K562 (cell line): ENCODE measurements at regions not wholly inside any gene's neighbourhood (a gene's known extent, or its start where the extent isn't known, plus 50 kb on each side); places are given as distances from the start of the nearest gene placed in this dataset.

ENCODE experiments used
- ATAC-seq: fragments of 200-7000 bp; cut with Tn5 transposase; 3 replicates; pipeline ENCODE4 v1.9.1; 2020; ENCODE audit warnings: moderate library complexity
- BruUV-seq: library from RNA; stranded (reverse); fragments of 400-500 nt; replicated peaks from 2 replicates; lab custom pipeline; 2021; lab: Mats Ljungman, UMichigan
- CTCF ChIA-PET: fragments of 300-600 bp; formaldehyde crosslinking; extraction: SDS; loops from one replicate; lab custom pipeline; 2021; ENCODE audit warnings: low intra/inter-chr PET ratio; lab: Yijun Ruan, JAX
- POLR2A ChIA-PET: fragments of 300-600, 350-650 bp; sonication (Branson Sonifier 250); formaldehyde crosslinking; extraction: SDS; loops from one replicate; lab custom pipeline; 2021; ENCODE audit warnings: antibody characterized with exemption, inconsistent platforms; lab: Yijun Ruan, JAX
- DNase-seq, 4 experiments: peaks; one replicate each; pipeline versions ENCODE4 v3.0.0 to v3.0.0-alpha.2; 2011 to 2018; ENCODE audit warnings: low spot score in 3 of 4, mixed read lengths in 3 of 4; ENCODE audit errors: extremely low read depth in 1 of 4
- FAIRE-seq: peaks from 2 replicates; lab custom pipeline; 2011; peaks lifted over from hg19 to GRCh38; lab: Jason Lieb, UNC
- H2AFZ ChIP-seq: 2 replicates; pipeline ENCODE4 v1.6.0; 2011; ENCODE audit warnings: low read depth, low read length, control low read depth, inconsistent platforms
- H3K27ac ChIP-seq: fragments of 200-600 bp; 3 replicates; pipeline ENCODE4 v1.8.0; 2011; ENCODE audit warnings: low read depth, mild to moderate bottlenecking, control low read depth, inconsistent platforms, low read length, moderate library complexity, mixed read lengths; ENCODE audit errors: extremely low read depth
- H3K27me3 ChIP-seq, 2 experiments: fragments of 300-600 bp in 1 of 2; 2 replicates in 1 of 2; 3 replicates in 1 of 2; pipeline versions ENCODE4 v1.6.0 to v1.8.0; 2011; ENCODE audit warnings: inconsistent platforms in 2 of 2, low read length in 2 of 2, mild to moderate bottlenecking in 1 of 2, mixed read lengths in 1 of 2, moderate library complexity in 1 of 2; ENCODE audit not compliant: control insufficient read depth in 2 of 2, insufficient read depth in 2 of 2
- H3K36me3 ChIP-seq: fragments of 300-600 bp; 3 replicates; pipeline ENCODE4 v1.8.0; 2011; ENCODE audit warnings: mild to moderate bottlenecking, low read length, inconsistent platforms; ENCODE audit not compliant: control insufficient read depth, insufficient read depth
- H3K4me1 ChIP-seq, 2 experiments: fragments of 200-600 bp in 1 of 2; replicated peaks in 1 of 2; 2 replicates in 1 of 2; 3 replicates in 1 of 2; pipeline versions ENCODE4 v1.5.1 to v1.8.0; 2011; ENCODE audit warnings: inconsistent platforms in 2 of 2, low read length in 2 of 2, mild to moderate bottlenecking in 1 of 2, mixed read lengths in 1 of 2, moderate library complexity in 1 of 2; ENCODE audit not compliant: control insufficient read depth in 2 of 2, insufficient read depth in 2 of 2
- H3K4me2 ChIP-seq: 2 replicates; pipeline ENCODE4 v1.6.1; 2011; ENCODE audit warnings: low read length, control low read depth, inconsistent platforms, mixed read lengths; ENCODE audit not compliant: insufficient read depth
- H3K4me3 ChIP-seq: fragments of 200-600 bp; sonication (generic), shearing (Covaris generic); 2 replicates; pipeline ENCODE4 v1.5.1; 2016; ENCODE audit warnings: control low read depth, inconsistent platforms
- H3K79me2 ChIP-seq: fragments of 200-600 bp; 3 replicates; pipeline ENCODE4 v1.8.0; 2011; ENCODE audit warnings: low read length, inconsistent platforms; ENCODE audit not compliant: control insufficient read depth, insufficient read depth
- H3K9ac ChIP-seq, 2 experiments: 2 replicates each; pipeline versions ENCODE4 v1.6.0 to v1.6.1; 2011; ENCODE audit warnings: low read depth in 2 of 2, low read length in 2 of 2, control low read depth in 1 of 2, inconsistent platforms in 1 of 2, mild to moderate bottlenecking in 1 of 2, mixed read lengths in 1 of 2; ENCODE audit not compliant: insufficient read depth in 1 of 2
- H3K9me1 ChIP-seq: one replicate; pipeline ENCODE4 v1.6.0; 2011; ENCODE audit warnings: inconsistent platforms, mild to moderate bottlenecking, low read length, moderate library complexity; ENCODE audit not compliant: control insufficient read depth, insufficient read depth
- H3K9me3 ChIP-seq: replicated peaks from 2 replicates; pipeline ENCODE4 v1.5.1; 2011; ENCODE audit warnings: low read depth, low read length, inconsistent platforms; ENCODE audit not compliant: control insufficient read depth, insufficient read depth
- H4K20me1 ChIP-seq: replicated peaks from 2 replicates; pipeline ENCODE4 v1.6.1; 2011; ENCODE audit warnings: low read length, inconsistent platforms, mixed read lengths; ENCODE audit not compliant: control insufficient read depth, insufficient read depth
- C11orf30 ChIP-seq: fragments of 450-650 bp; IDR thresholded peaks from 2 replicates; pipeline ENCODE4 v1.6.1; 2016; ENCODE audit warnings: low read depth, mild to moderate bottlenecking
- CREM ChIP-seq: IDR thresholded peaks from 2 replicates; pipeline ENCODE4 v1.6.1; 2014; ENCODE audit warnings: antibody characterized with exemption, low read depth
- EGR1 ChIP-seq: fragments of 450-650 bp; conservative IDR thresholded peaks from 2 replicates; pipeline ENCODE4 v1.6.1; 2017; ENCODE audit warnings: mild to moderate bottlenecking
- EP400 ChIP-seq: fragments of 450-650 bp; IDR thresholded peaks from 2 replicates; pipeline ENCODE4 v1.6.1; 2017; ENCODE audit warnings: antibody characterized with exemption, mild to moderate bottlenecking, moderate library complexity
- ESRRB ChIP-seq: fragments of 250-450 bp; sonication (Bioruptor Pico); IDR thresholded peaks from 2 replicates; pipeline ENCODE4 v1.5.0; 2020; ENCODE audit warnings: mild to moderate bottlenecking, moderate library complexity, borderline replicate concordance
- MAFG ChIP-seq: fragments of 450-650 bp; conservative IDR thresholded peaks from 2 replicates; pipeline ENCODE4 v1.6.1; 2016; ENCODE audit warnings: missing genetic modification characterization, missing compliant biosample characterization
- MAFK ChIP-seq: IDR thresholded peaks from 2 replicates; pipeline ENCODE4 v1.6.1; 2011; ENCODE audit warnings: low read length, improper control_type of control experiment
- PHB2 ChIP-seq: fragments of 450-650 bp; IDR thresholded peaks from 2 replicates; pipeline ENCODE4 v1.6.1; 2017; ENCODE audit warnings: low read depth
- PHF20 ChIP-seq: fragments of 450-650 bp; IDR thresholded peaks from 2 replicates; pipeline ENCODE4 v1.6.1; 2018; ENCODE audit not compliant: partially characterized antibody
- SUPT5H ChIP-seq: fragments of 450-650 bp; IDR thresholded peaks from 2 replicates; pipeline ENCODE4 v1.6.1; 2016
- TSHZ1 ChIP-seq: fragments of 250-450 bp; sonication (Bioruptor Pico); IDR thresholded peaks from 2 replicates; pipeline ENCODE4 v1.4.0; 2020; ENCODE audit warnings: mild to moderate bottlenecking, moderate library complexity
- ZNF316 ChIP-seq: fragments of 450-650 bp; IDR thresholded peaks from 2 replicates; pipeline ENCODE4 v1.6.1; 2016
- ZNF354B ChIP-seq: fragments of 250-450 bp; sonication (Bioruptor Pico); IDR thresholded peaks from 2 replicates; pipeline ENCODE4 v1.4.0; 2020
- ZNF384 ChIP-seq: IDR thresholded peaks from 2 replicates; pipeline ENCODE4 v1.6.1; 2012; ENCODE audit warnings: low read depth, low read length, improper control_type of control experiment
- ZNF41 ChIP-seq: fragments of 250-450 bp; sonication (Bioruptor Pico); conservative IDR thresholded peaks from 2 replicates; pipeline ENCODE4 v1.4.0; 2020; ENCODE audit warnings: mild to moderate bottlenecking
- ZNF75A ChIP-seq: fragments of 450-650 bp; formaldehyde crosslinking; IDR thresholded peaks from 2 replicates; pipeline ENCODE4 v1.4.0; 2020; ENCODE audit warnings: mild to moderate bottlenecking
- ZNF778 ChIP-seq: fragments of 450-650 bp; formaldehyde crosslinking; IDR thresholded peaks from 2 replicates; pipeline ENCODE4 v1.4.0; 2020; ENCODE audit warnings: mild to moderate bottlenecking, moderate library complexity
- WGBS: fragments of 100-300 bp; shearing (Covaris generic); methylation state at CpG from one replicate; pipeline ENCODE4 v1.1.6; 2016; ENCODE audit warnings: low coverage, mixed read lengths; ENCODE audit not compliant: insufficient coverage; ENCODE audit errors: missing lambda C conversion rate; 5-methylcytosine and 5-hydroxymethylcytosine counted together
- in situ Hi-C: fragments of 300-500 bp; cut with MboI; formaldehyde crosslinking; loops from 4 replicates; pipeline ENCODE4 v1.15.0; 2018; ENCODE audit warnings: inconsistent platforms, mixed read lengths
- intact Hi-C: fragments of 100-400 bp; cut with micrococcal nuclease; formaldehyde crosslinking; loops from 2 replicates; pipeline ENCODE4 v1.14.2; 2022
- TF ChIP-seq, protein P1 (sequence below): fragments of 250-450 bp; sonication (Bioruptor Pico); IDR thresholded peaks from 2 replicates; pipeline ENCODE4 v1.4.0; 2020
- TF ChIP-seq, protein P2 (sequence below): sonication (generic); formaldehyde crosslinking; IDR thresholded peaks from 2 replicates; pipeline ENCODE4 v1.8.0; 2022; ENCODE audit warnings: mild to moderate bottlenecking, low read depth, missing genetic modification reagents

GRCh38 chr6:14819840-14820420 is 425.9 kb upstream of the JARID2 start:
- Histone ChIP-seq H3K36me3 (no peaks in the 10 kb centered on the region), H3K4me3 (no peak overlapping the region), H3K9me1 (no peaks in the 10 kb centered on the region), H4K20me1 (no peaks in the 10 kb centered on the region), H3K27me3 (no peaks in the 10 kb centered on the region), H3K4me2 (no peak overlapping the region), H3K79me2 (no peaks in the 10 kb centered on the region), H3K4me1 (no peaks in the 10 kb centered on the region; a peak in 3 of 5 replicates), H3K9ac (no peak overlapping the region), H2AFZ (no peak overlapping the region), H3K27ac (no peak overlapping the region), H3K9me3 (no peaks in the 10 kb centered on the region)
- no peak for FAIRE-seq
- 73% methylated on average over 11 of the region's 12 CpGs for WGBS
- TF ChIP-seq ZNF41 (CRISPR knock-in tag) (no peak), C11orf30 (peak; percentile 61), ZNF354B (CRISPR knock-in tag) (no peak), MAFK (peak; percentile 25; the same call in 1 of the 2 replicates), ZNF778 (CRISPR knock-in tag) (no peak), EGR1 (no peak), EP400 (no peak), ZNF75A (CRISPR knock-in tag) (no peak), ZNF384 (0 out of 2 replicates have a peak, but pooled peaks have one; percentile 23), SUPT5H (no peak), TSHZ1 (no peak), MAFG (tag) (peak; percentile 41), PHB2 (no peak), PHF20 (no peak), ESRRB (CRISPR knock-in tag) (no peak), ZNF316 (peak; percentile 78), CREM (no peak)
- TF ChIP-seq, protein P1, sequence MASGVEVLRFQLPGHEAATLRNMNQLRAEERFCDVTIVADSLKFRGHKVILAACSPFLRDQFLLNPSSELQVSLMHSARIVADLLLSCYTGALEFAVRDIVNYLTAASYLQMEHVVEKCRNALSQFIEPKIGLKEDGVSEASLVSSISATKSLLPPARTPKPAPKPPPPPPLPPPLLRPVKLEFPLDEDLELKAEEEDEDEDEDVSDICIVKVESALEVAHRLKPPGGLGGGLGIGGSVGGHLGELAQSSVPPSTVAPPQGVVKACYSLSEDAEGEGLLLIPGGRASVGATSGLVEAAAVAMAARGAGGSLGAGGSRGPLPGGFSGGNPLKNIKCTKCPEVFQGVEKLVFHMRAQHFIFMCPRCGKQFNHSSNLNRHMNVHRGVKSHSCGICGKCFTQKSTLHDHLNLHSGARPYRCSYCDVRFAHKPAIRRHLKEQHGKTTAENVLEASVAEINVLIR (CRISPR knock-in tag) = no peak
- TF ChIP-seq, protein P2, sequence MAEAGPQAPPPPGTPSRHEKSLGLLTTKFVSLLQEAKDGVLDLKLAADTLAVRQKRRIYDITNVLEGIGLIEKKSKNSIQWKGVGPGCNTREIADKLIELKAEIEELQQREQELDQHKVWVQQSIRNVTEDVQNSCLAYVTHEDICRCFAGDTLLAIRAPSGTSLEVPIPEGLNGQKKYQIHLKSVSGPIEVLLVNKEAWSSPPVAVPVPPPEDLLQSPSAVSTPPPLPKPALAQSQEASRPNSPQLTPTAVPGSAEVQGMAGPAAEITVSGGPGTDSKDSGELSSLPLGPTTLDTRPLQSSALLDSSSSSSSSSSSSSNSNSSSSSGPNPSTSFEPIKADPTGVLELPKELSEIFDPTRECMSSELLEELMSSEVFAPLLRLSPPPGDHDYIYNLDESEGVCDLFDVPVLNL (CRISPR knock-in tag) = no peak
- no peak for DNase-seq
- in situ Hi-C loops (no loop called here), intact Hi-C loops (no loop called here)
- BruUV-seq = no TSS peak
- CTCF ChIA-PET = no interaction called here
- no peak for ATAC-seq
- POLR2A ChIA-PET = interaction anchor here (1.6 kb wide), 1 partner anchor 22 kb away, joined by 4 read pairs; no protein-coding TSS in a partner anchor
